Fibroblast of lung (primary cell): ENCODE measurements at regions not wholly inside any gene's neighbourhood (a gene's known extent, or its start where the extent isn't known, plus 50 kb on each side); places are given as distances from the start of the nearest gene placed in this dataset.

Experiments
- CTCF ChIP-seq, 2 donors: IDR thresholded peaks in 1 of 2; conservative IDR thresholded peaks in 1 of 2; 1 replicate in 1 of 2; 2 replicates in 1 of 2; pipeline ENCODE4 v1.5.1; 2011 to 2012; ENCODE audit warnings: low read length in 2 of 2, control low read depth in 1 of 2, inconsistent platforms in 1 of 2, low read depth in 1 of 2, mild to moderate bottlenecking in 1 of 2
- EZH2 ChIP-seq: IDR thresholded peaks from 2 replicates; pipeline ENCODE4 v1.5.1; 2012; ENCODE audit warnings: low read length, control low read depth, mild to moderate bottlenecking; ENCODE audit errors: missing control alignments

GRCh38 chr1:229169399-229169798 lies 101.5 kb upstream of the RAB4A start:
- no peak for TF ChIP-seq CTCF (conservative IDR thresholded peaks at IDR 0.05 in 1 of 2, IDR thresholded peaks at IDR 0.05 in 1 of 2; ENCODE audit: low read depth in 1 of 2, low read length in 2 of 2)
- TF ChIP-seq EZH2: no peak
